ENCODE measurements at regions not wholly inside any gene's neighbourhood (a gene's known extent, or its start where the extent isn't known, plus 50 kb on each side); places are given as distances from the start of the nearest gene placed in this dataset.
"Not testable (repeated sequence)": the region's sequence is repeated elsewhere in the genome, so short reads cannot be mapped to it uniquely, and the experiment has no call there.

DNA sequence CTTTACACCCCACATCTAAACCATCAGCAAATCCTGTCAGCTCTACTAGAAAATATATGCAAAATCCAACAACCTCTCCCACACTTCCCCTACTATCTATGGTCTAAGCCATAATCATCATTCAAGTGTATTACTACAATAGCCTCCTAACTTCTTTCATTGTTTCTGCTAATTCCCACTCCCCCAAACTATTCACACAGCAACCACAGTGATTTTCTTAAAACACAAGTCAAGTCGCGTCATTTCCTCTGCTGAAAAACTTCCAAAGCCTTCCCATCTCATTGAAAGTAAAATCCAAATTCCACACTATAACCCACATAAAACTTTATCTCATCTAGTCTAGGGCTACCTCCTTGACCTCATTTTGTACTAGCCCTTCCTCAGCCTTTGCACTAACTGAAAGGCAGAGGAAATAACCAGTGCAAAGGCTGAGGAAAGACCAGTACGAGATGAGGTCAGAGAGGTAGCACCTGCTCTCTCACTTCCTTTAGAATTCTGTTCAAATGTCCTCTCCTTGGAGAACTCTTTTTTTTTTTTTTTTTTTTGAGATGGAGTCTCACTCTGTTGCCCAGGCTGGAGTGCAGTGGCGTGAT is 65.5 kb upstream of the MDM1 start:
- intact Hi-C loops (cut with DNase I), result no loop called here
- 82 to 94% methylated on average over 4 of the region's 4 CpGs for WGBS, 2 donors
- Histone ChIP-seq H3K4me1 (no peaks in the 10 kb centered on the region), H3K9me3 (no peaks in the 10 kb centered on the region), H3K27ac (no peak overlapping the region), H3K27me3 (no peaks in the 10 kb centered on the region), H3K36me3 (replicated peaks in 1 of 2; ENCODE audit: insufficient read depth in 1 of 2, low read depth in 2 of 2) (no peaks in the 10 kb centered on the region), H3K4me3 (no peak overlapping the region)
- DNase-seq, result no peak
- TF ChIP-seq POLR2A (IDR thresholded peaks at IDR 0.05) (no peak), CTCF (IDR thresholded peaks at IDR 0.05) (no peak)
- ATAC-seq, result no peak

GRCh38 chr12:68398689-68399088 is 66.5 kb upstream of the MDM1 start:
- intact Hi-C loops (cut with DNase I), result not testable (repeated sequence)

GRCh38 chr12:68400226-68400829 is 68.2 kb upstream of the MDM1 start:
- WGBS, 2 donors, result 55 to 66% methylated on average over 5 of the region's 5 CpGs
- TF ChIP-seq POLR2A (IDR thresholded peaks at IDR 0.05), result no peak
- TF ChIP-seq CTCF (IDR thresholded peaks at IDR 0.05), result no peak
- H3K4me1 ChIP-seq, result peaks cover 1% of the 10 kb centered on the region
- no peaks in the 10 kb centered on the region for H3K36me3 ChIP-seq (replicated peaks in 1 of 2; ENCODE audit: insufficient read depth in 1 of 2, low read depth in 2 of 2)
- no peak for ATAC-seq
- no peak overlapping the region for H3K27ac ChIP-seq
- no peaks in the 10 kb centered on the region for H3K27me3 ChIP-seq
- intact Hi-C loops (cut with DNase I), result no loop called here
- no peak for DNase-seq
- H3K9me3 ChIP-seq, result no peaks in the 10 kb centered on the region
- no peak overlapping the region for H3K4me3 ChIP-seq

More at GRCh38 chr12:68398689-68399088, 66.5 kb upstream of the MDM1 start:
- not testable (repeated sequence) for ATAC-seq; H3K27ac ChIP-seq; H3K4me3 ChIP-seq; H3K27me3 ChIP-seq; H3K4me1 ChIP-seq; DNase-seq; H3K36me3 ChIP-seq (replicated peaks in 1 of 2; ENCODE audit: insufficient read depth in 1 of 2, low read depth in 2 of 2); H3K9me3 ChIP-seq
- WGBS, 2 donors, result 91 to 93% methylated on average over 3 to 6 of the region's 6 CpGs

DNA sequence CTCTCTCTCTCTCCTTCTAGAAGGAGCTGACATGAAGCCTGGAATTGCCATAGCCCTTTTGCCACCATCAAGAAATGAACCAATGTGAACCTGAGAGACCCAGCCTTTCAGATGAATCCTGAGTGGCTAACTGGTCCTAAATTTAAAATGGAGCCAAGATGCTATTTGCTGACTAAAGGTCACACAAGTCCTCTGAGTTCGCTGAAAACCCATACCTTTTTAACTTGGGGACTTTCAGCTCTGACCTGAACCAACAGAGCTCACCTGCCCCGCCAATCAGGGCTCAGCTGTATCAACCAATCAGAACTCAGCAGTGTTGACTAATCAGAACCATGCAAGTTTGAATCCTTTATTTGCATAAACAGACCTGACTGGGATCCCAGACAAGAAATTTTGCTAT is 70.3 kb upstream of the MDM1 start:
- Histone ChIP-seq H3K27me3 (no peaks in the 10 kb centered on the region), H3K4me1 (peaks cover 15% of the 10 kb centered on the region), H3K36me3 (replicated peaks in 1 of 2; ENCODE audit: insufficient read depth in 1 of 2, low read depth in 2 of 2) (no peaks in the 10 kb centered on the region), H3K27ac (no peak overlapping the region), H3K4me3 (no peak overlapping the region), H3K9me3 (no peaks in the 10 kb centered on the region)
- 88 to 90% methylated on average over 2 of the region's 2 CpGs for WGBS, 2 donors
- TF ChIP-seq CTCF (IDR thresholded peaks at IDR 0.05) (no peak), POLR2A (IDR thresholded peaks at IDR 0.05) (no peak)
- DNase-seq (no peak), ATAC-seq (no peak)
- intact Hi-C loops (cut with DNase I), result no loop called here

DNA sequence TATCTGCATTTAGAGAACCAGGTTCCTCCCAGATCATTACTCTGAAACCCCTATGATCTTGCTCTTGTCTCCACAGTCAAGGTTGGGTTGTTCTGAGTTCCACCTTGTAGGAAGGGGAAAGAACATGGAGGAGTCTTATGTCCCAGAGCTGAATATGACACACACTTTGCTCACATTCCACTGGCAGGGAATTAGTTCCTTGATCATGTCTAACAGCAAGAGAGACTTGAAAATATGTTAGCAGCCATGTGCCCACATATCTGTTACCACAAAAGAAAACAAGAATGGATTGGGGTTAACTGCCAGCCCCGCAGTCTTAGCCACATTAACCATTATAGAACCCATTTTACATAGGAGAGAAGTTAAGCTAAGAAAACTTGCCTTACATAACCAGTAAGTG is 71.1 kb upstream of the MDM1 start:
- H3K27ac ChIP-seq, result no peak overlapping the region
- DNase-seq (no peak), ATAC-seq (no peak)
- intact Hi-C loops (cut with DNase I), result no loop called here
- no peaks in the 10 kb centered on the region for H3K36me3 ChIP-seq (replicated peaks in 1 of 2; ENCODE audit: insufficient read depth in 1 of 2, low read depth in 2 of 2)
- TF ChIP-seq CTCF (IDR thresholded peaks at IDR 0.05) (no peak), POLR2A (IDR thresholded peaks at IDR 0.05) (no peak)
- H3K9me3 ChIP-seq, result no peaks in the 10 kb centered on the region
- 72 to 100% methylated on average over 1 of the region's 1 CpG for WGBS, 2 donors
- peaks cover 15% of the 10 kb centered on the region for H3K4me1 ChIP-seq
- H3K4me3 ChIP-seq, result no peak overlapping the region
- H3K27me3 ChIP-seq, result no peaks in the 10 kb centered on the region

Data from body of pancreas (tissue), 4 donors.